Psoas muscle (tissue), 7 donors: ENCODE measurements at regions not wholly inside any gene's neighbourhood (a gene's known extent, or its start where the extent isn't known, plus 50 kb on each side); places are given as distances from the start of the nearest gene placed in this dataset.

ENCODE experiments used
- ATAC-seq, 4 donors: fragments of 200-7000 bp; cut with Tn5 transposase; one replicate each; pipeline ENCODE4 v1.9.1; 2020; ENCODE audit warnings: moderate library complexity in 3 of 4, mild to moderate bottlenecking in 2 of 4
- DNase-seq, 2 donors: peaks; one replicate each; pipeline ENCODE4 v3.0.0-alpha.2; 2020
- H3K27ac ChIP-seq: fragments of 200-600 bp; one replicate; pipeline ENCODE4 v1.8.0; 2022
- H3K27me3 ChIP-seq, 3 donors: fragments of 200-600 bp in 1 of 3; one replicate each; pipeline versions ENCODE4 v1.6.1 to v1.8.0; 2013 to 2022; ENCODE audit warnings: low read length in 2 of 3, mild to moderate bottlenecking in 2 of 3, moderate library complexity in 1 of 3; ENCODE audit not compliant: insufficient read depth in 3 of 3
- H3K36me3 ChIP-seq, 2 donors: fragments of 200-600 bp in 1 of 2; one replicate each; pipeline versions ENCODE4 v1.6.1 to v1.8.0; 2013 to 2022; ENCODE audit warnings: low read depth in 1 of 2, mild to moderate bottlenecking in 1 of 2, moderate library complexity in 1 of 2; ENCODE audit not compliant: insufficient read depth in 1 of 2
- H3K4me1 ChIP-seq: fragments of 200-600 bp; one replicate; pipeline ENCODE4 v1.8.0; 2022
- H3K4me3 ChIP-seq: fragments of 200-600 bp; one replicate; pipeline ENCODE4 v1.8.0; 2022; ENCODE audit warnings: mild to moderate bottlenecking
- H3K9me3 ChIP-seq: fragments of 200-600 bp; one replicate; pipeline ENCODE4 v1.8.0; 2022
- WGBS, 3 donors: extraction: QIAGEN DNeasy Blood & Tissue Kit; methylation state at CpG; one replicate each; pipeline versions ENCODE4 v1.1.6 to v1.1.7; 2013; 5-methylcytosine and 5-hydroxymethylcytosine counted together
- intact Hi-C, 2 donors: fragments of 100-400 bp; cut with DNase I; formaldehyde crosslinking; loops; one replicate each; pipeline versions ENCODE4 v1.11.0 to v1.14.2; 2022
- TF ChIP-seq, protein P1 (sequence below): fragments of 200-600 bp; IDR thresholded peaks from one replicate; pipeline ENCODE4 v1.8.0; 2022; ENCODE audit warnings: antibody characterized with exemption
- donor health status: healthy with polysubstance abuse.
- donor health status: DM: no; HTN: no; CAD: no; lungs with moderate emphysema.
- donor health status: Bipolar disorder and iron deficiency.
- donor health status: healthy.
- donor health status: DM: yes; HTN: yes; CAD: no.
- donor health status: DM: no; HTN: no; CAD: no.
- donor health status: DM: yes; HTN: yes; CAD: no.

DNA sequence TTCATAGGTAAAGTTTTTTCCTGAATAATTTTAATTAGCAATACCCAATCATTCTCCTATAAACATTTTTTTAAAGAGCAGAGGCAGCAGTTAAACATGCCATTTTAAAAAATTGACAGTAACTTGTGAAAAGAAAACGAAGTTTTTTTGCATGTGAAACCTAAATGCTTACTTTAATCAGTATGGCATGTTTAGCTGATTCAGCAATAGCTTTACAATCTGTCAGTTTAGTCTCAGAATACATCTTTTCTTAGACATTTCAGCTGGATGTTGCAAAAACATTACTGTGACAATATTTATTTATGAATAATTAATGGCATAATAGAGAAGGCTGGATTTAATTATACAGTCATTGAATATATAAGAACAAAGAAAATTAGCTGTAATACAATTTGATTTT, 1132.4 kb upstream of the ADGRL2 start:
- H3K4me3 ChIP-seq: no peak overlapping the region
- H3K27ac ChIP-seq: no peak overlapping the region
- no peaks in the 10 kb centered on the region for H3K4me1 ChIP-seq
- no peak for ATAC-seq
- no peaks in the 10 kb centered on the region for H3K27me3 ChIP-seq
- intact Hi-C loops: no loop called here
- no peak for DNase-seq
- TF ChIP-seq, protein P1, sequence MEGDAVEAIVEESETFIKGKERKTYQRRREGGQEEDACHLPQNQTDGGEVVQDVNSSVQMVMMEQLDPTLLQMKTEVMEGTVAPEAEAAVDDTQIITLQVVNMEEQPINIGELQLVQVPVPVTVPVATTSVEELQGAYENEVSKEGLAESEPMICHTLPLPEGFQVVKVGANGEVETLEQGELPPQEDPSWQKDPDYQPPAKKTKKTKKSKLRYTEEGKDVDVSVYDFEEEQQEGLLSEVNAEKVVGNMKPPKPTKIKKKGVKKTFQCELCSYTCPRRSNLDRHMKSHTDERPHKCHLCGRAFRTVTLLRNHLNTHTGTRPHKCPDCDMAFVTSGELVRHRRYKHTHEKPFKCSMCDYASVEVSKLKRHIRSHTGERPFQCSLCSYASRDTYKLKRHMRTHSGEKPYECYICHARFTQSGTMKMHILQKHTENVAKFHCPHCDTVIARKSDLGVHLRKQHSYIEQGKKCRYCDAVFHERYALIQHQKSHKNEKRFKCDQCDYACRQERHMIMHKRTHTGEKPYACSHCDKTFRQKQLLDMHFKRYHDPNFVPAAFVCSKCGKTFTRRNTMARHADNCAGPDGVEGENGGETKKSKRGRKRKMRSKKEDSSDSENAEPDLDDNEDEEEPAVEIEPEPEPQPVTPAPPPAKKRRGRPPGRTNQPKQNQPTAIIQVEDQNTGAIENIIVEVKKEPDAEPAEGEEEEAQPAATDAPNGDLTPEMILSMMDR: no peak
- WGBS, 3 donors: 41 to 50% (median 42%) methylated on average over 1 of the region's 1 CpG
- H3K9me3 ChIP-seq: no peaks in the 10 kb centered on the region
- H3K36me3 ChIP-seq: no peaks in the 10 kb centered on the region

DNA sequence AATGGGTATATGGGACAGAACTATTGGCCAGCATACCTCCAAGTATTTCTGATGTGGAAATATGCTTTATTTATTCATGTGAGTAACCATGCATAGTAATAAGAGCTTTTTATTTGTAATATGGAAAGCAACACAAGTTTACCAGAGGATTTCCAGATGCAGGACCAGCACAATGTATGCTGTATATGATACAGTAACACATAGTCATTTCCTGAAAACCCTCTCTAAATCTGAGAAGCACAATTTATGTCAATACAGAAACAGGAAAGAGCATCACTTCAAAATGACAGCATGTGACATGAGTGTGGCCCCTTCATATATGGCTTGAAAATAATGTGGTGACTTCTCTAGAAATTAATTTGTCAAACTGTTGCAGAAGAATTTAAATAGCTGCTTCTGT, 1134.7 kb upstream of the ADGRL2 start:
- ATAC-seq (no peak), DNase-seq (no peak)
- Histone ChIP-seq H3K27ac (no peak overlapping the region), H3K4me3 (no peak overlapping the region), H3K27me3 (no peaks in the 10 kb centered on the region), H3K9me3 (no peaks in the 10 kb centered on the region), H3K4me1 (no peaks in the 10 kb centered on the region), H3K36me3 (no peaks in the 10 kb centered on the region)
- TF ChIP-seq, protein P1: no peak
- intact Hi-C loops: no loop called here

DNA sequence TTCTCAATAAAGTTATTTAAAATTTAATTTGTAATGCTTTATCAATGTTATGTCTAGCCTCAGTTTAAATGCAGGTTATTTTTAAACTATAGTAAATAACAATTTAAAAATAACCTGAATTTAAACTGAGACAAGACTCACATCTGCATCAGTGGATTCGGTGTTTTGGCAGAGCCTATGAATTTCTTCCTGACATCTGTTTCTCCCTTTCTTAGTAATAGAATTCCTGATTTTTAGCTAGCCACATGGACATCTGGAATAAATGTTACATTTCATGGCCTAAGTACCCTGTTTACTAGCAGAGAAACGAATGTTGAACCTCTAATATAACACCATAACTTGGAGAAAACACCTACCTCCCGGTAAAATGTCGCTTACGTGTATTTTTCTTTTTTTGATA, 1141.6 kb upstream of the ADGRL2 start:
- H3K4me1 ChIP-seq: no peaks in the 10 kb centered on the region
- no peak for ATAC-seq
- TF ChIP-seq, protein P1: no peak
- H3K9me3 ChIP-seq: no peaks in the 10 kb centered on the region
- no peaks in the 10 kb centered on the region for H3K36me3 ChIP-seq
- no peaks in the 10 kb centered on the region for H3K27me3 ChIP-seq
- intact Hi-C loops: no loop called here
- 42 to 47% (median 45%) methylated on average over 5 of the region's 5 CpGs for WGBS, 3 donors
- no peak overlapping the region for H3K4me3 ChIP-seq
- no peak for DNase-seq
- H3K27ac ChIP-seq: no peak overlapping the region

DNA sequence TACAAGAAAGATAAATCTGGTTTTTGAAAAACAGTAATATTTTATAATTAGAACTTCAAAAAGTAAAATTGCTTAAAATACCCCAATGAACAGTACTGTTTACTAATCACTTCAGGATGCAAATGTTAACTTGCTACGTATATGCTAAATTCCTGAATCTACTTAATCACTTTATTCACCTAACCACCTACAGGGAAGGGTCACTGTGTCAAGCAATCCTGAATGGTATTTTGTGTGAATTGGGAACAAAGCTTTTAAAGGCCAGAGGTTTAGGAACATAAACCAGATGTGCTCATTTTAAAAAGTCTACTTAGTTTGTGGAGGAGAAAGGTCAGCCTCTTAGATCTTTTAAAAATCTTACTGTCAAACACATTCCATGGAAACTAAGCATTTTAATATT, 1143.0 kb upstream of the ADGRL2 start:
- intact Hi-C loops: no loop called here
- Histone ChIP-seq H3K27ac (no peak overlapping the region), H3K4me3 (no peak overlapping the region), H3K27me3 (no peaks in the 10 kb centered on the region), H3K36me3 (no peaks in the 10 kb centered on the region), H3K4me1 (no peaks in the 10 kb centered on the region), H3K9me3 (no peaks in the 10 kb centered on the region)
- ATAC-seq (no peak), DNase-seq (no peak)
- WGBS, 3 donors: 75 to 83% (median 82%) methylated on average over 1 of the region's 1 CpG
- TF ChIP-seq, protein P1: no peak

DNA sequence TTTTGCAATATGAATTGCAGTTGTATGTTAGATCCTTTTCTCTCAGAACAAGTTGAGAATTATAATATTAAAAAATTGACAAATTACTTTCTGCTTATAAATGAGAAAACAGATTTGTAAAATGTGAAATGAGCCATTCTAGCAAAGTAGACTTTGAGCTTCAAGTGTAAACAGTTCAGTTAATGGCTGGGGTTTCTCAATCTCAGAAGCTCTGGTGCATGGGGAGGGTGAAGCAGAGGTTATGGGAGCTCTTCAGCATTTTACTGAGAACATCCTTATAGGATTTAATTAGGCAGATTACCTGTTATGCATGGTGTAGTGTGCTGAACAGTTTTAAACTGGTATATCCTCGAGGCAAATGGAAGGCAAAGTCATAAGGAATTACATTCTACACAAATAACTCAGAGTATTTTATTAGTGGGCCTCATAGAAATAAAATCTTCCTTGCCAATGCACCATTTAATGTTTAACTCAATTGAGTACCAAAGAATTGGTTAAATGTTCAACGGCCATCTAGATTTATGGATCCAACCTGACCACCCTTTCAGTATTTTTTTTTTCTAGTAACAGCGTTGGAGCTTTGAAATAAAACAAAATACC, 1143.6 kb upstream of the ADGRL2 start:
- intact Hi-C loops: no loop called here
- DNase-seq (no peak), ATAC-seq (no peak)
- Histone ChIP-seq H3K4me3 (no peak overlapping the region), H3K4me1 (no peaks in the 10 kb centered on the region), H3K36me3 (no peaks in the 10 kb centered on the region), H3K27ac (no peak overlapping the region), H3K9me3 (no peaks in the 10 kb centered on the region), H3K27me3 (no peaks in the 10 kb centered on the region)
- WGBS, 3 donors: 34 to 48% (median 43%) methylated on average over 3 of the region's 3 CpGs
- TF ChIP-seq, protein P1: no peak
